HEK293 (cell line): ENCODE measurements at regions not wholly inside any gene's neighbourhood (a gene's known extent, or its start where the extent isn't known, plus 50 kb on each side); places are given as distances from the start of the nearest gene placed in this dataset.

Experiments used
- CTCF ChIA-PET: fragments of 350-600 bp; formaldehyde crosslinking; extraction: SDS; loops from one replicate; lab custom pipeline; 2021; ENCODE audit warnings: antibody characterized with exemption; lab: Yijun Ruan, JAX
- POLR2A ChIA-PET: fragments of 300-600 bp; formaldehyde crosslinking; extraction: SDS; loops from one replicate; lab custom pipeline; 2020; ENCODE audit warnings: antibody characterized with exemption, inconsistent platforms; lab: Yijun Ruan, JAX
- H3K27ac ChIP-seq: fragments of 200-500 bp; sonication (Bioruptor generic); 2 replicates; pipeline ENCODE4 v1.5.1; 2014; ENCODE audit warnings: low read depth, low read length, control low read depth, inconsistent platforms; ENCODE audit errors: extremely low read depth
- H3K36me3 ChIP-seq, 2 experiments: fragments of 200-500 bp in 1 of 2; sonication (Bioruptor generic) in 1 of 2; 1 replicate in 1 of 2; 2 replicates in 1 of 2; pipeline ENCODE4 v1.5.1; 2014 to 2017; ENCODE audit warnings: inconsistent platforms in 2 of 2, low read length in 2 of 2; ENCODE audit not compliant: control insufficient read depth in 2 of 2, insufficient read depth in 1 of 2
- H3K4me1 ChIP-seq: fragments of 200-500 bp; sonication (Bioruptor generic); 2 replicates; pipeline ENCODE4 v1.5.1; 2014; ENCODE audit warnings: mild to moderate bottlenecking, low read length, inconsistent platforms; ENCODE audit not compliant: control insufficient read depth, insufficient read depth
- H3K4me3 ChIP-seq: 2 replicates; pipeline ENCODE4 v1.5.1; 2011; ENCODE audit warnings: low read depth, mild to moderate bottlenecking, control low read depth, low read length, moderate library complexity
- H3K9me3 ChIP-seq: fragments of 200-500 bp; sonication (Bioruptor generic); 2 replicates; pipeline ENCODE4 v1.5.1; 2014; ENCODE audit warnings: low read depth, low read length, inconsistent platforms; ENCODE audit not compliant: control insufficient read depth, insufficient read depth
- CTCF ChIP-seq: fragments of 450-650 bp; formaldehyde crosslinking; IDR thresholded peaks from 2 replicates; pipeline ENCODE4 v1.5.1; 2016; ENCODE audit warnings: missing biosample characterization, missing genetic modification characterization
- KLF10 ChIP-seq: fragments of 450-650 bp; IDR thresholded peaks from 2 replicates; pipeline ENCODE4 v1.5.1; 2018; ENCODE audit warnings: missing biosample characterization, mild to moderate bottlenecking, missing genetic modification characterization
- KLF9 ChIP-seq: fragments of 450-650 bp; formaldehyde crosslinking; IDR thresholded peaks from 2 replicates; pipeline ENCODE4 v1.5.1; 2016; ENCODE audit warnings: missing biosample characterization, missing genetic modification characterization, low read depth
- OVOL3 ChIP-seq: fragments of 450-650 bp; formaldehyde crosslinking; IDR thresholded peaks from 2 replicates; pipeline ENCODE4 v1.5.1; 2016; ENCODE audit warnings: missing biosample characterization, missing genetic modification characterization
- PRDM1 ChIP-seq: fragments of 450-650 bp; formaldehyde crosslinking; IDR thresholded peaks from 2 replicates; pipeline ENCODE4; 2016; ENCODE audit warnings: missing biosample characterization, missing genetic modification characterization
- REST ChIP-seq: fragments of 450-650 bp; formaldehyde crosslinking; IDR thresholded peaks from 2 replicates; pipeline ENCODE4 v1.5.1; 2016; ENCODE audit warnings: missing biosample characterization, missing genetic modification characterization
- ZIC2 ChIP-seq: fragments of 450-650 bp; formaldehyde crosslinking; IDR thresholded peaks from 2 replicates; pipeline ENCODE4 v1.5.1; 2016; ENCODE audit warnings: missing biosample characterization, missing genetic modification characterization
- ZNF221 ChIP-seq: fragments of 450-650 bp; formaldehyde crosslinking; IDR thresholded peaks from 2 replicates; pipeline ENCODE4 v1.5.1; 2017; ENCODE audit warnings: missing biosample characterization, missing genetic modification characterization, borderline replicate concordance
- ZNF23 ChIP-seq: fragments of 450-650 bp; formaldehyde crosslinking; IDR thresholded peaks from 2 replicates; pipeline ENCODE4 v1.5.1; 2016; ENCODE audit warnings: missing biosample characterization, missing genetic modification characterization, borderline replicate concordance
- ZNF341 ChIP-seq: fragments of 450-650 bp; formaldehyde crosslinking; IDR thresholded peaks from 2 replicates; pipeline ENCODE4; 2016; ENCODE audit warnings: low read depth, missing biosample characterization, missing genetic modification characterization
- ZNF404 ChIP-seq: fragments of 450-650 bp; formaldehyde crosslinking; IDR thresholded peaks from 2 replicates; pipeline ENCODE4 v1.5.1; 2017; ENCODE audit warnings: missing biosample characterization, missing genetic modification characterization
- ZNF501 ChIP-seq: fragments of 450-650 bp; formaldehyde crosslinking; IDR thresholded peaks from 2 replicates; pipeline ENCODE4 v1.5.1; 2016; ENCODE audit warnings: missing biosample characterization, missing genetic modification characterization
- ZNF623 ChIP-seq: fragments of 450-650 bp; formaldehyde crosslinking; IDR thresholded peaks from 2 replicates; pipeline ENCODE4 v1.5.1; 2016; ENCODE audit warnings: missing biosample characterization, missing genetic modification characterization
- ZNF626 ChIP-seq: fragments of 450-650 bp; sonication (Bioruptor Pico); formaldehyde crosslinking; IDR thresholded peaks from 2 replicates; pipeline ENCODE4 v1.5.1; 2018; ENCODE audit warnings: missing biosample characterization, missing genetic modification characterization, inconsistent platforms
- ZNF654 ChIP-seq: fragments of 450-650 bp; formaldehyde crosslinking; IDR thresholded peaks from 2 replicates; pipeline ENCODE4 v1.5.1; 2016; ENCODE audit warnings: low read depth, missing biosample characterization, missing genetic modification characterization
- ZNF658 ChIP-seq: fragments of 450-650 bp; formaldehyde crosslinking; IDR thresholded peaks from 2 replicates; pipeline ENCODE4; 2016; ENCODE audit warnings: missing biosample characterization, missing genetic modification characterization
- ZNF664 ChIP-seq: fragments of 450-650 bp; formaldehyde crosslinking; IDR thresholded peaks from 2 replicates; pipeline ENCODE4 v1.5.1; 2016; ENCODE audit warnings: missing biosample characterization, missing genetic modification characterization
- ZNF701 ChIP-seq: fragments of 450-650 bp; formaldehyde crosslinking; IDR thresholded peaks from 2 replicates; pipeline ENCODE4 v1.5.1; 2016; ENCODE audit warnings: missing biosample characterization, missing genetic modification characterization
- ZNF777 ChIP-seq: fragments of 450-650 bp; formaldehyde crosslinking; IDR thresholded peaks from 2 replicates; pipeline ENCODE4 v1.5.1; 2017; ENCODE audit warnings: missing biosample characterization, missing genetic modification characterization, borderline replicate concordance
- TF ChIP-seq, protein P1 (sequence below): fragments of 450-650 bp; formaldehyde crosslinking; IDR thresholded peaks from 2 replicates; pipeline ENCODE4 v1.5.1; 2016; ENCODE audit warnings: missing biosample characterization, missing genetic modification characterization, borderline replicate concordance

- no peaks in the 10 kb centered on the region for H3K4me1 ChIP-seq
- H3K9me3 ChIP-seq, result no peaks in the 10 kb centered on the region
- H3K27ac ChIP-seq, result no peak overlapping the region
- no peak for TF ChIP-seq ZNF658
- TF ChIP-seq, protein P1, sequence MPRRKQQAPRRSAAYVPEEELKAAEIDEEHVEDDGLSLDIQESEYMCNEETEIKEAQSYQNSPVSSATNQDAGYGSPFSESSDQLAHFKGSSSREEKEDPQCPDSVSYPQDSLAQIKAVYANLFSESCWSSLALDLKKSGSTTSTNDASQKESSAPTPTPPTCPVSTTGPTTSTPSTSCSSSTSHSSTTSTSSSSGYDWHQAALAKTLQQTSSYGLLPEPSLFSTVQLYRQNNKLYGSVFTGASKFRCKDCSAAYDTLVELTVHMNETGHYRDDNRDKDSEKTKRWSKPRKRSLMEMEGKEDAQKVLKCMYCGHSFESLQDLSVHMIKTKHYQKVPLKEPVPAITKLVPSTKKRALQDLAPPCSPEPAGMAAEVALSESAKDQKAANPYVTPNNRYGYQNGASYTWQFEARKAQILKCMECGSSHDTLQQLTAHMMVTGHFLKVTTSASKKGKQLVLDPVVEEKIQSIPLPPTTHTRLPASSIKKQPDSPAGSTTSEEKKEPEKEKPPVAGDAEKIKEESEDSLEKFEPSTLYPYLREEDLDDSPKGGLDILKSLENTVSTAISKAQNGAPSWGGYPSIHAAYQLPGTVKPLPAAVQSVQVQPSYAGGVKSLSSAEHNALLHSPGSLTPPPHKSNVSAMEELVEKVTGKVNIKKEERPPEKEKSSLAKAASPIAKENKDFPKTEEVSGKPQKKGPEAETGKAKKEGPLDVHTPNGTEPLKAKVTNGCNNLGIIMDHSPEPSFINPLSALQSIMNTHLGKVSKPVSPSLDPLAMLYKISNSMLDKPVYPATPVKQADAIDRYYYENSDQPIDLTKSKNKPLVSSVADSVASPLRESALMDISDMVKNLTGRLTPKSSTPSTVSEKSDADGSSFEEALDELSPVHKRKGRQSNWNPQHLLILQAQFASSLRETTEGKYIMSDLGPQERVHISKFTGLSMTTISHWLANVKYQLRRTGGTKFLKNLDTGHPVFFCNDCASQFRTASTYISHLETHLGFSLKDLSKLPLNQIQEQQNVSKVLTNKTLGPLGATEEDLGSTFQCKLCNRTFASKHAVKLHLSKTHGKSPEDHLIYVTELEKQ (tag by site-specific recombination), result no peak
- TF ChIP-seq ZNF221 (tag by site-specific recombination), result no peak
- TF ChIP-seq KLF10 (tag by site-specific recombination), result no peak
- no peak for TF ChIP-seq ZNF404
- TF ChIP-seq, all 188 proteins: peak for 0
- H3K36me3 ChIP-seq, result no peaks in the 10 kb centered on the region
- CTCF ChIA-PET, result no interaction called here
- no peak overlapping the region for H3K4me3 ChIP-seq
- POLR2A ChIA-PET, result no interaction called here
These were observed 1240.2 kb upstream of the ALCAM start for GRCh38 chr3:104126463-104126862.

DNA sequence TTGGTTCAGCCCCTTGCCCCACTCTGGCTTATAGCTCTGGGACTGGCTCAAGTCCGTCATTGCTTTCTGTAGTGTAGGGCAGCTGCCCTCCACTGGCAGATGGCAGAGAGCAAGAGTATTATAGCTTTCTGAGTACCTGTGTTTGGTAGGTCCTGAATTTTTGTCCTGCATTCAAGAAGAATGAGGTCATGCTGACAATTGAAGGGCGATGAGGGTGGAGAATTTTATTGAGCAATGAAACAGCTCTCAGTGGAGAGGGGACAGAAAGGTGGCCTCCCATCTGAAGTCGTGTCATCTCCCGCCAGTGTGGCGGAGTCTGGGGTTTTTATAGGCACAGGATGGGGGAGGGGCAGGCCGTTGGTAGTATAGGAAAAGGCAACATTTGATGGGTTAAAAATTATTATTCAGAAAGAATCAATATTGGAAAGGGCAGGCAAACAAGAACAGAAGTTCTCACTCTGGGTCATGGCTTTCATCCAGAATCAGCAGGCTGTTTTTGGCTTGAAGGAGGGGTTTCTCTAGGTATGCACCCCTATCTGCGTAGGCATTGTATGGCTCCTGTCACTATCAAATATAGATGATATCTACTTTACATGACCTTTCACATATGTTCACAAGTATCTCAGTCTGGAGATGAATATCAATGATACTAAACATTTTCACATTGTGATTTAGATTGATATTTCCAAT, 1239.7 kb upstream of the ALCAM start:
- TF ChIP-seq CTCF (tag by site-specific recombination), result no peak
- no peak for TF ChIP-seq ZNF501
- no peak for TF ChIP-seq ZNF623 (tag by site-specific recombination)
- TF ChIP-seq ZNF341, result no peak
- no peak for TF ChIP-seq OVOL3 (tag by site-specific recombination)
- TF ChIP-seq ZIC2 (tag by site-specific recombination), result no peak
- TF ChIP-seq ZNF701 (tag by site-specific recombination), result no peak
- TF ChIP-seq ZNF654 (tag by site-specific recombination), result no peak
- no peak for TF ChIP-seq ZNF626
- no peak for TF ChIP-seq ZNF664 (tag by site-specific recombination)
- TF ChIP-seq ZNF23 (tag by site-specific recombination), result no peak
- TF ChIP-seq REST (tag by site-specific recombination), result no peak
- TF ChIP-seq PRDM1, result no peak
- TF ChIP-seq ZNF777 (tag by site-specific recombination), result no peak
- TF ChIP-seq KLF9 (tag by site-specific recombination), result no peak
- TF ChIP-seq, all 188 proteins: peak for 0
- CTCF ChIA-PET, result no interaction called here
- H3K4me3 ChIP-seq, result no peak overlapping the region
- no peak overlapping the region for H3K27ac ChIP-seq
- H3K9me3 ChIP-seq, result no peaks in the 10 kb centered on the region
- no peaks in the 10 kb centered on the region for H3K4me1 ChIP-seq
- H3K36me3 ChIP-seq, result no peaks in the 10 kb centered on the region
- POLR2A ChIA-PET, result no interaction called here
